ENCODE measurements at regions not wholly inside any gene's neighbourhood (a gene's known extent, or its start where the extent isn't known, plus 50 kb on each side); places are given as distances from the start of the nearest gene placed in this dataset.

- DNase-seq (ENCODE audit: low spot score), result peak; percentile 96
- H3K27ac Mint-ChIP-seq, result peak overlapping the region; percentile 99
- CTCF ChIA-PET, result interaction anchor here (1.0 to 1.6 kb wide), 2 partner anchors 17 to 987 kb away, joined by 3 read pairs; no protein-coding TSS in a partner anchor
- H3K36me3 Mint-ChIP-seq, result peaks cover 40% of the 10 kb centered on the region
- H3K4me1 Mint-ChIP-seq, result peaks cover 51% of the 10 kb centered on the region
- peaks cover 26% of the 10 kb centered on the region for H3K27me3 Mint-ChIP-seq (ENCODE audit: low read depth)
- H3K4me3 Mint-ChIP-seq, result peak overlapping the region; percentile 52
- POLR2A ChIA-PET, result interaction anchor here (0.7 kb wide), 1 partner anchor 400 kb away, joined by 3 read pairs; no protein-coding TSS in a partner anchor
- TF ChIP-seq ZNF423 (CRISPR knock-in tag; IDR thresholded peaks at IDR 0.05) (peak; percentile 78), ZNF263 (CRISPR knock-in tag; IDR thresholded peaks at IDR 0.05; ENCODE audit: low read depth) (no peak), E2F5 (CRISPR knock-in tag; IDR thresholded peaks at IDR 0.05) (no peak), ZNF121 (CRISPR knock-in tag; IDR thresholded peaks at IDR 0.05) (0 out of 2 replicates have a peak, but pooled peaks have one; percentile 9), RORB (CRISPR knock-in tag; IDR thresholded peaks at IDR 0.05) (no peak), CDX4 (CRISPR knock-in tag; IDR thresholded peaks at IDR 0.05; ENCODE audit: borderline replicate concordance) (no peak), TCF7 (CRISPR knock-in tag; IDR thresholded peaks at IDR 0.05; ENCODE audit: low read depth) (no peak), USF1 (CRISPR knock-in tag; IDR thresholded peaks at IDR 0.05) (no peak), FOXP1 (CRISPR knock-in tag; IDR thresholded peaks at IDR 0.05; ENCODE audit: borderline replicate concordance) (peak; percentile 12; the same call in 1 of the 2 replicates), ETV6 (CRISPR knock-in tag; IDR thresholded peaks at IDR 0.05) (no peak; the same call in 1 of the 2 replicates)
- peaks cover 36% of the 10 kb centered on the region for H3K9me3 Mint-ChIP-seq
- peak; percentile 89 for ATAC-seq
These were observed 255.6 kb downstream of the ERMARD start for GRCh38 chr6:170006900-170007467.

GRCh38 chr6:170006071-170006899, 254.9 kb downstream of the ERMARD start:
- Mint-ChIP-seq H3K36me3 (peaks cover 47% of the 10 kb centered on the region), H3K4me1 (peaks cover 47% of the 10 kb centered on the region), H3K27ac (peak overlapping the region; percentile 85), H3K4me3 (peak overlapping the region; percentile 45), H3K9me3 (peaks cover 43% of the 10 kb centered on the region), H3K27me3 (ENCODE audit: low read depth) (peaks cover 26% of the 10 kb centered on the region)
- ChIA-PET POLR2A (no interaction called here), CTCF (no interaction called here)
- TF ChIP-seq GRHL2 (CRISPR knock-in tag; IDR thresholded peaks at IDR 0.05; ENCODE audit: insufficient replicate concordance, severe bottlenecking) (no peak), USF1 (CRISPR knock-in tag; IDR thresholded peaks at IDR 0.05) (no peak), ZBTB21 (CRISPR knock-in tag; IDR thresholded peaks at IDR 0.05; ENCODE audit: borderline replicate concordance) (no peak), OVOL2 (CRISPR knock-in tag; IDR thresholded peaks at IDR 0.05; ENCODE audit: borderline replicate concordance) (no peak), NFE2L1 (CRISPR knock-in tag; IDR thresholded peaks at IDR 0.05) (no peak), SOX15 (CRISPR knock-in tag; IDR thresholded peaks at IDR 0.05) (no peak)
- peak; percentile 20 for ATAC-seq
- no peak for DNase-seq (ENCODE audit: low spot score)

GRCh38 chr6:170005665-170006064, 254.2 kb downstream of the ERMARD start:
- ATAC-seq (no peak), DNase-seq (ENCODE audit: low spot score) (no peak)
- Mint-ChIP-seq H3K27ac (no peak overlapping the region), H3K9me3 (peaks cover 49% of the 10 kb centered on the region), H3K4me1 (peaks cover 40% of the 10 kb centered on the region), H3K27me3 (ENCODE audit: low read depth) (peaks cover 27% of the 10 kb centered on the region), H3K4me3 (no peak overlapping the region), H3K36me3 (peaks cover 53% of the 10 kb centered on the region)
- ChIA-PET CTCF (no interaction called here), POLR2A (no interaction called here)
- TF ChIP-seq RELA (CRISPR knock-in tag; IDR thresholded peaks at IDR 0.05; ENCODE audit: borderline replicate concordance), result no peak
- no peak for TF ChIP-seq ZNF219 (CRISPR knock-in tag; IDR thresholded peaks at IDR 0.05; ENCODE audit: borderline replicate concordance)
- TF ChIP-seq ELF4 (CRISPR knock-in tag; IDR thresholded peaks at IDR 0.05; ENCODE audit: low read depth), result no peak
- TF ChIP-seq MXD4 (CRISPR knock-in tag; IDR thresholded peaks at IDR 0.05; ENCODE audit: borderline replicate concordance), result no peak
- TF ChIP-seq TEAD1 (CRISPR knock-in tag; IDR thresholded peaks at IDR 0.05), result no peak
- TF ChIP-seq NR3C1 (CRISPR knock-in tag; conservative IDR thresholded peaks at IDR 0.05; ENCODE audit: low read depth), result no peak
- TF ChIP-seq FOXP4 (CRISPR knock-in tag; IDR thresholded peaks at IDR 0.05), result no peak
- TF ChIP-seq STAT6 (CRISPR knock-in tag; conservative IDR thresholded peaks at IDR 0.05; ENCODE audit: low read depth), result no peak

All from WTC11 (cell line).